GM18868 (cell line): ENCODE measurements at regions not wholly inside any gene's neighbourhood (a gene's known extent, or its start where the extent isn't known, plus 50 kb on each side); places are given as distances from the start of the nearest gene placed in this dataset.

Experiments used
- ATAC-seq: cut with Tn5 transposase; IDR thresholded peaks from one replicate; pipeline ENCODE4 v1.9.1; 2021; ENCODE audit warnings: mild to moderate bottlenecking, moderate library complexity; ENCODE audit not compliant: unreplicated experiment

DNA sequence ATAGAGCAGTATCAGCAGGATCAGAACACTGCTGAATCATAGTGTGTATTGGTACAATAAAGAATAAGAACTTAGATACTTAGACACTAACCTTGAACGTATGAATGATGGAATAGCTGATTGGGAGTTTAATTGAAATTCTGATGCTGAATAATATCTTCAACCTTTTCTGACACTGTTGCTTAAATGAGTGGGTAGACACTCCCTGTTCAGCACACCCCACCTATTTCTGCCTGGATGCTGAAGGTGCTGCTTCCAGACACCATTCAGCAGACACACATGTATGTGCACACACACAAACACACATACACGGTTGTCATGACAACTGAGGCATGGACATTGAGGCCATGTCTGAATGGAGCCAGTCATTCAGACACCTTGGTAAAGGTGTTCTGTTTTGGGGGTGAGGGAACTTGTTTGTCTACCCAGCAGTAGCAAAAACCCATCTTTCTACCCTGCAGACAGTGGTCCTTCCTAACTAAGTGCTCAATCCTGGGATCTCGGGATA, 54.3 kb downstream of the TMEM215 start:
- no peak for ATAC-seq

DNA sequence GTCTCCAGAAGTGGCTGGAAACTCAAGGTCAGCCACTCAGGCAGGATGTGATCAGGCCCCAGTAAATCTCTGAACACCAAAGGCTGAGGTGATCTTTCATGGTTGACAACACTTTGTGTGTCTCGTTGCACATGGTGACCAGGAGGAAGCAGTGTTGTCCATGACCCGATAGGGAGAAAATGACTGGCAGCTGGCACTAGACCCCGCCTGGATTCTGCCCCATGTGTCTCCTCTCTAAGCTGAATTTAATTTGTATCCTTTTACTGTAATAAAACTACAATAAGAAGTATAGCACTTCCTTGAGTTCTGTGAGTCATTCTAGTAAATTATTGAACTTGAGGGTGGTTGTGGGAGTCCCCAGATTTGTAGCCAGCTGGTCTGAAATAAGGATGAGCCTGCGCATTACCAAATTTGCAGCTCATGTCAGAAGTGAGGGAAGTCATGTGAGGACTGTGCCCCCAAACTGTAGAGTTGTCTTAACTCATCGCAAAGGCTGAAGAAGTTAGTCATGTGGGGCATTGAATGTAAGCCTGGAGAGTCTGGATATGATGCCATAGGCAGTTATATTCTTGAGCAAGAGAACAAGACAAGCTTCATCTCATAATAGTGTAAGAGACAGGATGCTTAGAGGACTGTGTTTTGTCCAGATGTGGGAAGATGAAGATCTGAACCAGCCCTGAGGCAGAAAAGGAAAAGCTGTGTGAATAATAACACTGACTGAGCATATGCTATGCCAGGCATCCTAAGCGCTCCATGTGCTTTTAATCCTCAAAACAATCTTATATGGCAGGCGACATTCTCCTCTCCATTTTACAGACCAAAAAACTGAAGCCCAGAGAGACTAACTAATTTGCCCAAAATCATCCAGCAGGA, 55.9 kb downstream of the TMEM215 start:
- ATAC-seq: no peak

DNA sequence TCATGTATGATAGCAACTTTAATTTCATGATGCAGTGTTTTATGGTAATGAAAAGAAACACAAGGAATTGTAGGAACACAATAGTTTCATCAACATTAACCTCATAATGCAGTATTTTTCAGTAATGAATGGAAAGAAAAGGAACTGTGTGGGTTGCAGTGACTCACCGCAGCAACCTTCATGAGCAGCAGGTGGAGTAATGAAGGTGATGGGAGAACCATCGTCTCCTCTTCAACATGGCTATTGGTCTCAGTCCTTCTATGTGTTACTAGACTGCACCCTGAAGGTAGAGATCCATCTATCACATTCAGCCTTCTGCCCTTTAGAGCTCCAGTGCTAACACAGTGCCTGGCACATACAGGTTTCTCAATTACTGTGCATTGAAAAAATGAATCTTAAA, 58.0 kb downstream of the TMEM215 start:
- no peak for ATAC-seq

DNA sequence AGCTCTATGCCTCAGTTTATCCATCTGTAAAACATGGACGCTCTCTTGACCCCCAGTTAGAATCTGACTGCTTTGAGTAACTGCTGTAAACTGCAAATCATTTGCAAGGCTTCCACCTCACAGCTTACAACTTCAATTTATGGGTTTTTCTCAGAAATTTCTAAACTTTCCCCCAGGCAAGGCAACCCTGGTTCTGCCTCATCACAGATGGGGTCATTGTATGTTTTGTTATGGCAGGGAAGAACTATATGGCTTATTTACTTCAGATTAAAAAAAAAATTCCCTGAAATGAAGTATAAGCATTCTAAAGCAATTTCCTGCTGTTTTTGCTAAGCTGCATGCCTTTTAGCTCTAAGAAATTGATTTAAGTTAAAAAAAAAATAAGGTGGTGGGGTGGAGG, 60.0 kb downstream of the TMEM215 start:
- ATAC-seq: no peak

DNA sequence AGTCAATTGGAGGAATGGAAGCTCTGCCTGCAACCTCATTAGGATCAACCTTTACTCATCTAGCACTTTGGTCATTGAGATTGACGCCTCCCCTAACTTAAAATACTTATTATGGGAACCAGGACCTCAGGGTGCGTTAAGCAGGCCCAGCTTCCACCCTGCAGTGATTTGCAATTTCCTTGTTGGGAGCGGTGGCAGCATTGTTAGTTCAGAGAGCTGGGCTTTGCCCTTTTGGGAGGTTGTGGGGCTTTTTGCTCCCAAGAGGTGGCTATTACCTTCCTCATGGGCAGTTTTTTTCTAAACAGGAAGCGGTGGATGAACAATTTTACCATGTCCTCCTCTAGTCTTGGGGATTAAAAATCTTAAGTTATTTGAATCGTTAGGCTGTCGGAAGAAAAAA, 60.9 kb downstream of the TMEM215 start:
- ATAC-seq: no peak

DNA sequence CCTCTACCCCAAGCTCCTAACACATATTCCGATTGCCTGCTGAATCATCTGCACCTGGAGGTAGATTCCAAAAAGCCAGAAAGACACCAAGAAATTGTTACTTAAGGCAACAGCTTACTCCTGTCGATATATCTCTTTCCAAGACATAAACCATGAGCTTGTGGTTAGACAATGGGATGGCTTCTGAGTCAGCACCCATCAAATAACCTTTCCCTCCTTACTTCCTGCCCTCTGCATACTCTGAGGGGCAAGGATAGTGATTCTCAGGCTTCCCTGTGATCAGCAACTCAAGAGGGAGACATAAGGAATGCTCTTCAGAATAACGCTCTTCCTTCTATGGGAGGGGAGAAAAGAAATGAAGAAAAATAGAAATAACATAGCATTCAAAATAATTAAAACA, 70.9 kb downstream of the TMEM215 start:
- no peak for ATAC-seq

DNA sequence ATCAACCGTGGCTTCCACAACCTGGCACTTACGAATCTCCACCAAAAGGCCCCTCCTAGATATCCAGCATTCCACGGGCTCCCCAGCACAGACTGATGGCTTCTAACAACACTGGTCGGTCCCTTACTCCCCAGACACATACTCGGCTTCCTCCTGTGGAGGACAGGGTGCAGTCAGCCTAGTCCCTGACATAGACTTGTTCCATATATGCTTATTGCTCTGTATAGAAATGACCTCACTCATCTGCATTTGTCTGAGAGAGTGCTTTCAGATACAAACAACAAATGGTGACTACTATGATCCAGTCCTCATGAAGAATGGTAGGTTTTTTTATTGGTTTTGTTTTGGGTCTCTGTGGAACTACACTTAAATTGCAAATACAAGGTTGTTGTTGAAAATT, 72.4 kb downstream of the TMEM215 start:
- no peak for ATAC-seq

DNA sequence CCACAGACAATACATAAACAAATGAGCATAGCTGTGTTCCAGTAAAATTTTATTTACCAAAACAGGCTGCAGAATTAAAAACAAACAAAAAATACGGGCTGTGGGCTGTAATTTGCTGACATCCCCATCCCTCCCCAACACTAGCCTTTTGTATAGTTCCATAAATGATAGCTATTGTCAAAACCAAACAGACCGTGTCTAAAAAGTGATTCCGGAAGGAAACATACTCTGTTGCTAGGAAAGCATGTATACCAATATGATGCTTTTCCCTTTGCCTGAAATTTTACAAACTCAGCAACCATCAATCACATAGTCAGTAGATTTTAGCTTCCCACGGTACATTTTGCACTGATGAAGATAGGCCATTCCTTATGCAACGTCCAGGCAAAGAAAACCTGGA, 80.0 kb downstream of the TMEM215 start:
- no peak for ATAC-seq

DNA sequence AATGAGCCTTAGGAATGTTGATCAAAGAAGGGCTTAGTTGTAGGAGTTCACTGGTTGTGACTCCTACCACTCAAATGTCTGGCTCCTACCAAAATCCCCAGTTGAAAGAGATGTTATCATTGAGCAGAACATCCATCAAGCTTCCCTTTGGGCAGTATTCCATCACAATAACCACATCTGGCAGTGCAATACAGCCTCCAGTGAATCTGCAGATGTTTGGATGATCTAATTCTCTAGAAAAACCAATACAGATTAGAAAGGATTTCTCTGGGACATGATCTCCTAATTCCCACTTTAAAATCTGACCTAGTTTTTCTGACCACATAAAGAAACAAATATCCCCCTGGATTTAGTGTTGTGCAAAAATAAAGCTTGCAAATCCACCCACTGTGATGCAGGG, 81.6 kb downstream of the TMEM215 start:
- ATAC-seq: no peak

DNA sequence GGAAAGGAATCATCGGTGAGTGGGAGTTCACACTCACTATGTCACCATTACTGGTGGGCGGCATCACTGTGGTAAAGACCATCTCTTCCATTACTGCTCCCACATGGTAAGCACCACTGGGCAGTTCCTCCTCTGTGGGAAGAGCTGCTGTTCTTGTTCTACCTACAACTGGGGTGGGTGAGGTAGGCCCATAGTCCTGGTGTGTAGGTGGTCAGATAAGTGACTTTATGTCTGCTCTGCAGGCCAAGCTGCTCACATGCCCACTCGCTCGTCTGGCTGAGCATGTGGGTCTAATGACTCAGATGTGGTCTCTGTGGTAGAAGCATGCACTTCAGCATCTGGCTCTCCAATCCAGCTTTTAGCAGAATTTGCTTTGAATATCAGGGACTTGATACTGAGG, 82.9 kb downstream of the TMEM215 start:
- ATAC-seq: no peak

DNA sequence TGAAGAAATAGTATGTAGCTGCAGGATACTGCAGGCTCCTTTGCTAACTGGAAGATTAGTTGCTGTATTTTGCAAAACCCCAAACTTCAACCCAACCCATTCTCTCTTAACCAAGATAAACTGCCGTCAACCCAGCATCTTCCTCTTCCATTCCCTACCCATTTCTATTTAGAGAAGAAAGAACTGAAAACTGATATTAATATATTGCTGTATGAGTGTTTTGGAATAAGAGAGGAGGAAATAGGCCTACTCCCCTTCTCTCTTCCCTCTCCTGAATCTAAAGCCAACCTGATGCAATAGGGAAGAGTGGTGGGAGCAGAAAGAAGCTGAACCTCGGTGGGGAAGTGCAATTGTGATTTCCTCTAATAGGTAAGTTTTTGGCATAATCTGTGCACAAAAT, 83.7 kb downstream of the TMEM215 start:
- ATAC-seq: no peak

DNA sequence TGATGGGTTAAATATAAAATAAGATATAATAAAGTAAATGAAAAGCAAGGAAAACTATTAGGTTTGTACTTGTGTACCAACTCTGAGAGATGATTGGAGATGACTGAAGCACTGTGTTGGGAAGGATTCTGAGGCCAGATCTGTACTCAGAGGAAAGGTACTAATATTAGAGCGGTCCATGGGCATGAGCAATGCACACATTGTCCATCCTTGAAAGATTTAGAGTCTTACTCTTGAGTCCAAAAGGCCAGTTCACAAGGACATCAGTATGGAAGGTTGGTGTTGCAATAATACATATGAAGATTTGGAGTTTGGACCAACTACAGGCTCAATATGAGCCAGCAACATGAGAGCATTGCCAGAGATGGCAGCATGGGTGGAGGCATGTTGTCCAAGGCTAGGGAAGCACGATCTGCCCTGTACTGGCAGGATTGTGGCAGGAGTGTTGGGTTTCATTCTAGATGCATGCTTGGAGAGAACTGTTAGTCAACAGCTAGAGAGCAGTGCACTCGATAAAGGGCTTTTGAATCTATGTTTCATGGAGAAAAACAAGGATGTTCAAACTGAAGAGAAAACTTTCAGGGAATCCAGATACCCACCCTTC, 84.4 kb downstream of the TMEM215 start:
- no peak for ATAC-seq

DNA sequence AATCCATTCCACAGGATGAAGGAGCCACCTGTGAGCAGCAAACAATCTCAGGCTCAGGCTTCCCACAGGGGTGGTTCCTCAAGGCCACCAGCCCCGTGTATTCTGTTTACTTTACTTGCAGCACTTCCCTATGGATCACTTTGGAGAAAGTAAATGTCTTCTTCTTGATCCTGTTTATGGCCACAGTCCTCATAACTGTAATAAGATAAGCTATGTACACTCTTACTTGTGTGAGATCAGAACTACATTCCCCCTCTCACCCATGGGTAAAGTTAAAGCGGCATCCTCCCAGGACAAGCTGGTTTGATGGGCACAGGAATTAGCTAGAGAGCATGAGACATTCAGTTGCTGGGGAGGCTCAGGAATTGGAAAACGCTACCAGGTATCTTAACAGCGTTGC, 86.1 kb downstream of the TMEM215 start:
- ATAC-seq: no peak

DNA sequence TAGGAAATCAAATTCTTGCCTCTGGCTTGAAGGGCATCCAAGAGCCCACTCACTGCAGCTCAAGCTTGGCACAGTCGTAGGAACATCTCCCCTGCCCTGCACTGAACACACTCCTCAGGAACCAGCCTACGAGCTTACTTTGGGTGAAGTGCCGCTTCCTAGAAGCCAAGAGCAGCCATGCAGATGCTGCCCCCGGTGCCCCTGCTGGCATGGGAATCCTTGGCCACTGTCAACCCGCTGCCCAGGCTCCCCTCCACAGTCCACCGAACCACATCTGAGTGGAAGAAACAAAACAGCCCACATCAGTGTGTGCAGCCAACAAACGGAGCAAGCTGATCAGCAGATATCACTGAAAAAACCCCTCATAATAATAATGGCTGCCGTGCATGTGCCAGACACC, 89.8 kb downstream of the TMEM215 start:
- no peak for ATAC-seq

DNA sequence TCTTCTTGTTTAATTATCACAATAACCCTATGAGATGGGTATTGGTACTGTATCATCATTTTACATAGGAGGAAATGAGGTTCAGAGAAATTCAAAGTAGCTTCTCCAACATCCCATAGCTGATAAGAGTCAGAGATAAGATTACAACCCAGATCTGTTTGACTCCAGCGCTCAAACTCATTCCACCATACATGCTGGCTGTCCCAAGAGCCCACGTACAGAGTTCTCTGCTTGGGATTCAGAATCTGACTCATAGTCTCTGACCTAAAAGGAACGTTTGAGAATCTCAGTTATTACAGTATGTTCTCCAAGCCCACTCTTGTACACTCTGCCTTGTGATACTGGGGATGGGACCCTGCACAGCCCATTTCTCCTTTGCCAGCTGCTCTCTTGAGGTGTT, 90.2 kb downstream of the TMEM215 start:
- no peak for ATAC-seq

DNA sequence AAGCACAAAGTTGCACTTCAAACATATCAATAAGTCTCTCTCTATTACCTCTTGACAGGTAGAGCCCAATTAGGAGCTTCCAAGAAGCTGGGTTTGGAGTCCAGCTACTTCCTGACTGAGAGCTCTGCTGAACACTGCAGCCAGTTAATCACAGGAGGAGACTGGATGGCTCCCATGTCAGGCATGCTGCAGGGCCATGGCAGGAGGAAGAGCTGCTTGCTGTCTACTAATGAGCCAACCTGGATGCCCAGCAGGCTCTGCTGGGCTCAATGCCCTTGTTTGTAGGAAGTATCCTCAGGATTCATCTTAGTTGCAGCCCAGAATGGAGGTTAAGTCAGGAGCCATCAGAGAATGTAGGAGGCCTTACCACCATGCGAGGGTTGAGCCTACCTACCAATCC, 91.9 kb downstream of the TMEM215 start:
- no peak for ATAC-seq

DNA sequence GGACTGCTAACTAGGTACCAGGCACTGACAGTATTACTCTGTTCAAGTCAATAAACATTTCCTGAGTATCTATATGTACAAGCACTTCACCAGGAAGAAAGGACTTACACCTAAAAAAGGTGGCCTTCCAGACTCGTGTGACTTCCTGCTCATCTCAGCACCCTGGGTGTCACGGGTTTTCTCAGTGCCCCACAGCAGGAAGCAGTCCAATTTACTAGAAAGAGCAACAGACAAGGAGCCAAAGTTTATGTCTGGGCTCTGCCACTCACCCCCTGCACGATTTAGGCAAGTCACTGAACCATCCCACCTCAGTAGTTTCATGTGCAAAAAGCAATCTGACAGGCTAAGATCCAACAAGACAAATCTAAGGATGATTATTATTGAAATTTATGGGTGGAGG, 92.4 kb downstream of the TMEM215 start:
- no peak for ATAC-seq

DNA sequence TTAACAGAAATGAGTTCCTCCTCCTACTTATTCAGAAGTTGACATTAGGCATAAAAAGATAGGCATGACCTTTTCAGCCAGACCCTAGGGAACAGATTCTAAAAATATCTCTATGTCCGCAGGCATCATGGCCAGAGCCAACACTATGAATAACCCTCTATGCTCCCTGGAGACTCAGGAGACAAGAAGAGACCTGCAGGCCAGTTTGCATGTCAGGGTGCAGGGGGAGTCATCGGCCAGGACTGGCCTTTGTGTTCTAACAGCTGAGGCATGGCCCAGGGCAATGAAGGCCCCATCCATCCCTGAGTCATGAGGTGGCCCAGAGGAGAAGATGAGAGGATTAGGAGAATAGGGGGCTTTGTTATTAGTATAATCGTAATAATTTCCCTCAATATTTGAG, 93.8 kb downstream of the TMEM215 start:
- ATAC-seq: no peak

DNA sequence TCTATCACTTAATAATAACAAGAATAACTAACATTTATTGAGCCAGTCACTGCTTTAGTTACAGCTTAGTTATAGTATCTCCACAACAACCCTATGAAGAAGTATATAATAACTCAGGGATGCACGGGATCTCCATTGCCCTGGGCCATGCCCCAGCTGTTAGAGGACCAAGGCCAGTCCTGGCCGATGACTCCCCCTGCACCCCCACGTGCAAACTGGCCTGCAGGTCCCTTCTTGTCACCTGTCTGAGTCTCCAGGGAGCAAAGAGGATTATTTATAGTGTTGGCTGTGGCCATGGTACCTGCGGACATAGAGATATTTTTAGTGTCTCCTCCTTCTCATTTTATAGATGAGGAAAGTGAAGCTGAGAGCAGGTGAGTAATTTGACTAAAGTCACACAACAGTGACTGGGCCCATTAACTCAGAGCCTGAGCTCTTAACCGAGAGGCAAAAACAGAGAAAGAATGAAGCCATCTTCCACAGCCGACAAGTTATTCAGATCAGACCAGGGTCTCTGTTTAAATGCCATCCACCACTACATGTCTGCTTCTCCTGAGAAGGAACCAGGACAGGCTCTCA, 94.4 kb downstream of the TMEM215 start:
- ATAC-seq: peak; percentile 49

DNA sequence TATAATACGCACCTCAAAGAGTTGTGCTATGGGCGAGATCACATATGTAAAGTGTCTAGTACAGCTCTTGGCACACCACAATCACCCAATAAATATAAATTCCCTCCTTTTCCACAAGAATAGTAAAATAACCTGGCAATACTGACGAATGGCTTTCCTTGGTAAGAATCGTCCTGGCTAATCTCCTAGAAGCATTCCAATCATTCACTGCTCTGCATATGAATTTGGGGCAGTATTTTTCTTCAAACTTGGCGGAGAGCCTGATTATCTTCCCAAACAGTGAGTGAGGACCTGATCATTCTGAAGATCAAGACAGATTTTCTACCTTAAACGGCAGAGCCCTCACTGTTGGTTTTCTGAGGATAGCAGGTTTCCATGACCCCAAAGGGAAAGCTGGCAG, 96.0 kb downstream of the TMEM215 start:
- ATAC-seq: no peak

DNA sequence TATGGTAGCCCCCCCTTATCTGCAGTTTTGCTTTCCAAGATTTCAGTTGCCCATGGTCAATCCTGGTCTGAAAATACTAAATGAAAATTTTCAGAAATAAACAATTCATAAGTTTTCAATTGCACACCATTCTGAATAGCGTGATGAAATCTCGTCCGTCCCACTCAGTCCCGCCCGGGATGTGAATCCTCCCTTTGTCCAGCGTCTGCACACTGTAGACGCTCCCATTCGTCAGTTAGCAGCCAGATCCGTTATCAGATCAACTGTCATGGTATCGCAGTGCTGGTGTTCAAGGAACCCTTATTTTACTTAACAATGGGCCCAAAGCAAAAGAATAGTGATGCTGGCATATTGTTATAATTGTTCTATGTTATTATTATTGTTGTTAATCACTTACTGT, 98.6 kb downstream of the TMEM215 start:
- ATAC-seq: no peak

DNA sequence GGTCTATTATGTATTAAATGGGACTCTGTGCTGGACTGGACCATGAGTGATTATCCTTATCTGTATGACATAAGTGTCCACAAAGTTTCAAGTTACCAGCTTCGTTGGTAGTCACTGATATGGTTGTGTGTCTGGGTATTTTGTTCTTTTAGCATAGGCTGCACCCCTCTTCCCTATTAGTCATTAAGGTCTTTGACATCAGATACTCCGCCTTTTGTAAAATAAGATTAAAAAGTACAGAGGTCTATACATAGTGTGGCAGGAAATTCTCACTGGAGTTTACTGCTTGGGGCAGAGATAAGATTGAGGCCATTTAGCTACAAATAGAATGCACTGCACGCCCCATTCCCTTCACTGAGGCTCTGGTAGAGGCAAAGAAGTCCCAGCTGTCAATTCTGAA, 99.4 kb downstream of the TMEM215 start:
- no peak for ATAC-seq
